GM21423 (cell line): ENCODE measurements at regions not wholly inside any gene's neighbourhood (a gene's known extent, or its start where the extent isn't known, plus 50 kb on each side); places are given as distances from the start of the nearest gene placed in this dataset.

Experiments used
- ATAC-seq: cut with Tn5 transposase; IDR thresholded peaks from one replicate; pipeline ENCODE4 v1.9.1; 2021; ENCODE audit warnings: mild to moderate bottlenecking, moderate library complexity; ENCODE audit not compliant: unreplicated experiment

DNA sequence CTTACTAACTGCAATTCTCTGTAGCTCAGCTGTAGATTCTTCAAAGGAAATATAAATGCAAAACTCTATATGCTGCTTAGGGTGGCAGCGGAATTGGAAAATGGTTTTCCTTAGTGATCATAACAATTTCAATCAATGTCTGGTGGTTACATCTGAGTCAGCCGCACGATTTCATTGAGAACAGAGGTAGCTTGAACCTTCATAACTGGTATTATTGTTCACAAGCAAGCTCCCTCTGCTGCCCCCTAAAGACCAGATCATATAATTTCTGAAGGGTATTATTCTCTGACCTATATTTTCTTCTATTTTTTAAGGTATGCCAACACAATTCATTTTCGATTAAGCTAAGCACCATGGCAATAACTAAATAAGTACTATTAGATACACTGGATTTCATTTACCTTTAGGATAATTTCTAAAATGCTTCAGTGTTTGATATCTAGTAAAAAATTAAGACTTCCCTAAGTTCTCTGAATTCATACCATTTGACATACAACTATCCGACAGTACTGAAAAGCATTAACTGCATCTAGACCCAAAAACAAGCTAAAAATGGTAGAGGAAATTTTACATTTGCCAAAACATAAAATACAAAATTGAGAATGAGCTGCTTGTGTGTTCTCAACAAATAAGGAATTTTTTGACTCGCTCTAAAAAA, 181.1 kb upstream of the SPEF2 start:
- ATAC-seq, result no peak

DNA sequence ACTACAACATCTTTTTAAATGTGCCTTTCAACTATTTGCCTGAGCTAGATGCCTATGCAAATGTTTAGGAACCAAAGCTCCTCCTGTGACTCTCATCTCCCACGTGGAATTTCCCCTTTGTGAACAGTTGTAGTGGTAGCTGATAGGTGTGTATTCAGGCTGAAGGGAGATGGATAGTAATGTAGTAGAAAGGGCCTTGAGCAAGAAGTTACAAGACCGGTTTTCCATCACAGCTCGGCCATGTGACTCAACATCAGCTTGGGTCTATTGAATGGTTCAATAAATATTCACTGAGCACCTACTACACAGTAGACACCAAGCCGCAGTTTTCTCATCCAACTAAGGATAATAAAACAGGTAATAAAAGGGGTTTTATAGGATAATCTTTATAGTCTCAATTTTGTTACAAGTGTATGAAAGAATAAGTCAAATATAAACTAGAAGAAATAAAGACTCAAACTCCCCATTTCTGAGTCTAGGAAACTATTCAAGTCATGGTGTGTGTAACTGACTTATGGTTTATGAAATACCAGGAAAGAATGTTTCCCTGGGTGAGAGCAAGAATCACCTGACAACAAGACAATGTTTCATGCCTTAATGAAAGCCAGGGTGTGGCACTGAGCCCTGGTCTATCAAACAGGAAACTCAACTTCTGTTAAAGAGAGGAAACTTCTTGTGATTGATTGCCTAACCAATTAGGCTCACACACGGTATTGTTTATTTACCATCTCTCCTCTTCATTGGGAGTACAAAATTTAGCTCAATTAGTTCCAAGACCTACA, 187.1 kb upstream of the SPEF2 start:
- no peak for ATAC-seq

DNA sequence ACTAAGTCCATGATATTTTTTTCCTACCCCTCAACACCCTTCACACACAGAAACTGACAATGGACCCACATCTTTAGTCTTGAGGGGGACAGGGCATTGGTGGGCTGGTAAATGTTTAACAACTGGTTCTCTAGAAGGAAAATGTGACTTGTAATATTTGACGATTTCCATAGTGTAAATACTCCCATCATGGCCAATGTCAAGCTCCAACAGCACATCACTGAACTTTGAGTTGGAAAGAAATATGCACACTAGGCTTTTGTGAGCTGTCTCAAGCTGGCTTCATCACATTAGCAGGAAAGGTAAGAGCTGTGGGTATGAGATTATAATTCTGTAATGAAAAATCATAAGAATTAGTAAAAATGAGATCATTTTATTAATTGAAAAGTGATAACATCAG, 189.9 kb upstream of the PRLR start:
- ATAC-seq, result no peak

DNA sequence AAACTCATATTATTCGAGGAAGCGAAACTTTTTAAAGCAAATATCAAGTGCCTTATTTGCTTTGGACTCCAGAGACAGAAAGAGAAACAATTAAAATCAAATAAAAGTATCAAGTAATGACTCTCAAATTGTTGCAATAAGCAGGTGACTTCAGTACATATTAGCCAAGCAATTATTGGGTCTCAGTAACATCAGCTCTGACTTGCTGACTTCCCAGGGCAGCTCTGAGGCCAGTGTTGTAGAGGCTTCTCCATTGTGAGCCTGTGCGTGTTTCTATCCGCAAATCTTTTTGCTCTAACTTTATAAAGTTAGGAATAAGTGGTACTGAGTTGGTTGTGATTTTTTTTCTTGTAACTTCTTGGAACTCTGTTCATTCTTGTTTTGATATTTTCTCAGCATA, 186.8 kb upstream of the PRLR start:
- no peak for ATAC-seq

DNA sequence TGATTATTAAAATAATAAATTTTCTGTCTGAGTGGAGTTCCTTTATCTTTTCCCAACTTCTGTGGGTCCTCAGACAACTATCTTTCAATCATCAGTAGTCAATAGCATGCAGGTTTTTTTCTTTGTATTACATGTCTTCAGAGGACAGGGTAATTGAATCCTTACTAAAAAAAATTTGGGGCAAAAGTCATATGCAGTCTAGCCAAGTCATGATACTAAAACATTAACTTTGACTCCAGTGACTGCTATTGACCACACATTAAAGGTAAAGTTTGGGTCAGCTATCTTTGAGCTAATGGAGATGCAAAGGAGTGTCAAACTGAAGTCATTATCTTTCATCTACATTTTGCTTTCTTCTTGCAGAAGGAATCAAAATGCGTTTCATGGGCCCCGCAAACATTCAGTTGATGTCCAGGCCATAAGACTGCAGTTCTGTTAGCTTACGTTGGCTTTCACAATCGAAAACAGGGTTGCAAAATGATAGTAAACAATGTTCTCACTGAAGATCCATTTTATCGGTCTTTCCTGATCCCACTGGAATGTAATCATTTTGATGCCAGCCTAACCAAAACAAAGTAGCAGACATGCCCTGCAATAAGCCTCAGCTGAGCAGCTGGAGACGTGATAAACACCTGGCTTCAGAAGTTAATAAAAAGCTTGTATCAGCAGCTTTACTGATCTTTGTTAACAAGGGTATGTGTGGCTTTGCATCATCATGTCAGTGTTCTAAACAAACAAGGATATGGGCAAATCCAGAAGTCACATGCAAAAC, 186.1 kb upstream of the PRLR start:
- no peak for ATAC-seq

DNA sequence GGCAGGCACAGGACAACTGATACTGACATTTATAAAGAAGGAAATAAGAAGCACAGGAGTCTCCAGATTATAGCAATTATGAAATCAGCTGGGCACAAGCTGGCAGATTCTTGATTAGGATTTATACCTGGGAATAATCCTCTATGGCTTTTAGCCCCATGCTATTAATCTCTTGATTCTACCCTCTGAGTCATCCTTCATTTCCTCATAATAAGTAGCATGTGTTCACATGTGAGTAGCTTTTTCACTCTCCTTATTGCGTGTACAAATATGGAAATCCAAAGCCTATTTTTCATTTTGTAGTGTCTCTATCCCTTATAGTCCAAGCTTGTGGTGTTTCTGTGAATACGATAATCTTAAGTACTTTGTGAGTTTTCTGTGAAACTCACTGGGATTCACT, 185.0 kb upstream of the PRLR start:
- ATAC-seq, result no peak

DNA sequence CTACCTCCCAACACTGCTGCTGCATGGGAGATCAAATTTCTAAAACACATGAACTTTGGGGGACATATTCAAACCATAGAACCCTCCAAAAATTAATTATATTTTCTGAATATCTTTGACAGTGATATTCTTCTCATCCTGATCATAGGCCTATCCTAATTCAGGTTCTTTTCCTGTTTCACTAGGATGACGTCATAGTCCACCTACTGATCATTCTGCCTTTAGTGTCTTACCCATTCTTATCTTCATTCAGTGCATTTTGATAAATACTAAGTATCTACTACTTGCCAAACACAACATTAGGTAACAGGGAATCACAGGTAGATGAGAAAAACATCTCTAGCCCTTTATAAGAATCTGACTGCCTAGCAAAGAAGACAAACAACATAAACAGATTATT, 179.1 kb upstream of the PRLR start:
- ATAC-seq, result no peak

DNA sequence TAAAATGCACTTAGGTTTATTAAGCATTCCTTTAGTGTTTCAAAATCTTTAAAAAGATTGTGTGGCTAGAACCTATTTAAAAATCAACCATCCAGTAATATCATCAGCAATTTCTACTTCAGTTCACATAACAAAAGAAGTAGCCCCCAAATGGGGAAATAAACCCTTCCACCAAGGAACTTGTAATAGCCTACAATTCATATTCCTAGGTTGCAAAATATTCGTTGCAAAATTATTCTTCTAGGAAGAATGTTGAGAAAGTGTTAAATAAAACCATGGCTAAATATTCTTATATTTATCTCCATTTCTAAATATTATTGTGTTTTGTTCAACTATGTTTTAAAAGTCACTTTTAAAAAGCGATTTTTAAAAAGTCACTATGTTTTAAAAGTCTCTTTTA, 177.9 kb upstream of the PRLR start:
- no peak for ATAC-seq

DNA sequence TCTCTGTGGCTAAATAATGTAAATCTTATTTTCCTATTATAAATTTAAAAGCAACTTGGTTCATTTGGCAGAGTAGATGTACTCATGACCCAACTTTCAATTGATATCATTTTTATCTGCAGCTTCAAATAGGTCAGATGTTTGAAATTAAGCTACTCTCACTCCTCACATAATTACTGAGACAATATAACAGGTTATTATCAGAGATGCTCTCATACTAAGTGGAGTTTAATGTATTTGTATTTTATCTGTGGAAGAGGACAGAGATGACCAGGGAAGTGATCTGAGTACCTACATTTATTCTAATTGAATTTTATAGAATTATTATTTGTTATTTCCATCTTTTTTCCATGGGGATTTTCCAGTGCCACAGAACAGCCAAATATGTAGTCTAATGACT, 177.4 kb upstream of the PRLR start:
- ATAC-seq, result no peak

DNA sequence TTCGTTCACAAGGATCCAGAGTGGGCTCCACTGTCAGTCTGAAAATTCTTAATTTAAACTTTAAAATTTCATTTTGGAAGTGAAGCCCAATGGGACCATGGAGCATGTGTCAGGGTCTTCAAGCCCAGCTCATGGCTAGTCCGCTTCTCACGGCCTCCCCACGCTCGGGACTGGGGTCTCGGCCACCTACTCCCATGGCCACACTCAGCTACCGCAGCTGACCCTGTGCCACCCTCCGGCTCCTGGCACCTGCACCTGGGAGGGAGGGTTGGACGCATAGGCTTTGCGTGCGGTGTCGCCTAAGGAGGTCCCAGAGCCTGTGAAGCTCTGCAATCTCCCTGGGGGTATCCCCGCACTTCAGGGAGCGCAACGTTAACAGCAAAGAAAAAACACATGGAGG, 175.7 kb upstream of the PRLR start:
- ATAC-seq, result no peak

DNA sequence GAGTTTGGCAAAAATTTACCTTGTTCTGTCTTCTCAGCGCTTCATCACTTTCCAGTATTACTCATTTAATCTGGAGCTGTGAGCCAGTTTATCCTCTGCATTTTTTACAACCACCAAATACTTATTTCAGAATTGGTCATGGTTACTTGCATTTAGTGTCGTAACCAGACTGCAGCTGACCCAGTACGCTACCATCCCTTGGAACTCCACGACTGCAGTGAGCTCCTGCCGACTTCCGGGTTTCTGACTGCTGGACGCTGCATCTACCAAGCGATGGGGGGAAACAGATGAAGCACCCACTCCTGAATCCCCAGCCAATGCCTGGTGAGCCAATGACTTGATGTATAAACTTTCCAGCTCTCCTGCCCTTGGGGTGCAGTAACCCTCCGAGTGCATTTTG, 174.4 kb upstream of the PRLR start:
- ATAC-seq, result no peak

DNA sequence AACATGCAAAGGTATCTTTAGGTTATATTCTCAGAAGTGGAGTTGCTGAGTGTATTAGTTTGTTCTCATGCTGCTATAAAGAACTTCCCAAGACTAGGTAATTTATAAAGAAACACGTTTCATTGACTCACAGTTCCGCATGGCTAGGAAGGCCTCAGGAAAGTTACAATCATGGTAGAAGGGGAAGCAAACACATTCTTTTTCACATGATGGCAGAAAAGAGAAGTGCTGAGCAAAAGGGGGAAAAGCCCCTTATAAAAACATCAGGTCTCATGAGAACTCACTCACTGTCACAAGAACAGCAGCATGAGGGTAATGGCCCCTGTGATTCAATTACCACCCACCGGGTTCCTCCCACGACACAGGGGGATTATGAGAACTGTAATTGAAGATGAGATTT, 163.6 kb upstream of the PRLR start:
- no peak for ATAC-seq

DNA sequence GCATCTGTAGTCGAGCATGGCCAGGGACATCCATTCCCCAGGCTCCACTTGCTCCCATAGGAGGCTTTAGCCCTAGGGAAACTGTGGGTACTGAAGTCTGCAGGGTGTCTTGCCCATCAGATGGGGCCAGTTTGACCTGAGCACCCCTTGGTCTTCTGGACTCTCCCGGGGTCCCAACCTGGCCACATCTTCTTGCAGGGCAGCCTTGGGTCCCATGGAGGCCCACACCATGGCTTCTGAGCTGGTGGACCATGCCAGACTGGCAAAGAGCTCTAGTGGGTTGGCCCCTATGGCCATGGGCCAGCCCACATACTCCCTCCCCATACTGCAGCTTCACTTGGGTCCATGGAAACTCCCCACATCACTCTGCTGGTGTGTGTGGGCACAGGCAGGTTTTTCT, 154.4 kb upstream of the PRLR start:
- no peak for ATAC-seq

DNA sequence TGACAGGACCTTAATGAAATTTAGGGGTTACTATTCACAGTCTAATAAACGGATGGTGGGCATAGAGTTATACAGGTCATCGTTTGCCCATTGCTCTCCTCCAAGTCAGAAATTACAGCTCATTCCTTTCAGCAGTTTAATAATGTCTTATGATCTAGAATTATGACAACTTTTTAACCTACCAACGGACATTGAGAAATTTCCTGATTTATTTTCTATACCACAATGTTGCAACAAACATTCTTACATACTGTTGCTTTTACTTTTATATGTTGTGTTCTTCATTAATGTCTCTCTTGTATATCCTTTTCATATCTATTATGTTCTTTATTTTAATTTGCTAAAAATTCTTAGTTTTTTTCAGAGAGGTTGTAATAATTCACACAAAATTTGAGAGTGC, 152.8 kb upstream of the PRLR start:
- no peak for ATAC-seq

DNA sequence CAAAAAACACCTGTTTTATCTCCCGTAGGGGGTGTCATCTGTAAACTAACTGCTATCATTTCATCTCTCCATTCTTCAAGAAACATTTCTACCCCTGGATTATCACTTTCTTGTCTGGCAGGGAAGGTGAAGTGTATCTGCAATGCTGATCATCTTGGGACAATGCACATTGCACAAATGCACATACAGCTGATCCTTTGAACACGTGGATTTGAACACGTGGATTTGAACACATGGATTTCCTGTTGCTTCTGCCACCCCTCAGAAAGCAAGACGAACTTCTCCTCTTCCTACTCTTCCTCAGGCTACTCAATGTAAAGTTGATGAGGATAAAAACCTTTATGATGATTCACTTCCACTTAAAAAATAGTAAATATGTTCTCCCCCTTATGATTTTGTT, 147.4 kb upstream of the PRLR start:
- no peak for ATAC-seq

DNA sequence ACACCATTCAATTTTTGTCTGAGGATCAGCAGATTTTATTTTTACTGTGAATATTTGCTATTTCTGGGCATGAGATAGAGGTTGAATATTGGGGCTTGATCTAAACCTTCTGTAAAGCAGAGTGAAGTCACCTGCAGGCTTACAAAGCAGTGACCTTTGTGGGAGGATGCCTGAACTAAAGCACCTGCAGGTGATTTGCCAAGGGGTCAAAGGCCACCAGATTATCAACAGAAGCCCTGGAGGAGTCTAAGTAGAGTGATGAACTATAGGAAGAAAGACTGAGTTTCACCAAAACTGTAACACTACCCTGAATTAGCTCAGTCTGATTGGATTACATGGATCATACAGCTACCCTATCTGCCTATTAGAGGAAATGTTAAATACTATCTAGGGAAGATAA, 144.3 kb upstream of the PRLR start:
- no peak for ATAC-seq

DNA sequence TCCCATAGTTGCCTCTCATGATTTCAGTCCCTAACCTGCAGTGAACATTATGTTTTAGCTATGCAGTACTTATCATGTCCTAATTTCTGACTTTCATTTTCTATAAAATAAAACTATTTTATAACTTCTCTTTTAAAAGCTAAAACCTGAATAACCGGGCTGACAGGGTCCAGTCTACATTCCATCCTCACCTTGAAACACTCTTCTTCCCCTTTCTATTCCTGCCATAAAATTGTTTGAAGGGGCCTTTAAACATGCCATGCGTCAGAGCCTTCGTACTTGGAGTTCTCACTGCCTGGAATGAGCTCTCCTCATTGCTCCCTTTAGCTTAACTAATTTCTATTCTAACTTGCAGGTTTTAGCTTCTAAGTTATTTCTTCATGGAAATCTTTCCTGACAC, 143.0 kb upstream of the PRLR start:
- ATAC-seq, result no peak

DNA sequence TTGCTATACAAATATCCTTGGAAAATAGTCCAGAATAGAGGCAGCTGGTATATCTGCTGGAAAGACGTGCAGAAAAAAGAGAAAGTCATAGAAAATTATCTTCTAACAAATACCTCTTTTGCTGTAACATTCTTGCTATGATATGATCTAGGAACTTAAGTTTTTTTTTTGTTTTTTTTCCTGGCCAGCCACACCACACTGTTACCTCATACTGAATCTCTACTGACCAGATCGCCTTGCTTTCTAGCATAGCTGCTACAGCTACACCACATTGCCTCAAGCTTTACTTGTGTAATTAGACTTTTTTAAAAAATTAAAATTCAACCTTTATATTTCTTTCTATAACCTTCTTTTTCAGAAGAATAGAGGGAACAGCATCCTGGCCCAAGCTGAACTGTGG, 142.2 kb upstream of the PRLR start:
- no peak for ATAC-seq

DNA sequence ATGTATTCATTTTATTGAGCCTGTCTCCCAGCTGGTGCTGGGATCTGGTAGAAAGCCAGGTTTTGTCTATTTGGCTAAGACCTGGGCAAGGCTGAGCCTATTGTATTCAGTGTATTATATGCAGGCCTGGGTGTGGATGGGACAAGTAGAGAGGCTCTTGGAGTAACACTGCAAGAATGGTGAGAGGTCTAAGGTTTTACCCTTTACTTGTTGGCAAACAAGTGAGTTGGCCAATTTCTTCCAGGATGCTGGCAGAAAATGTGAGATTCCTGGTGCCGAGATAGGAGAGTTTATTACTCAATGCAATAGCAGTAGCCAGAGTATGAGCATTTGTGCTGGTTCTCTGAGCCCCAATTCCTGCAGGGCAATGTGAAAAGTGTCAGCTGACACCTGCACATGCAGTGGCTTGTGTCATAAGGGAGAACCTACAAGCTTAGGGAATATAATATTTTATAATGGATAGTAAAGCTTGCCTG, 141.7 kb upstream of the PRLR start:
- ATAC-seq, result no peak

DNA sequence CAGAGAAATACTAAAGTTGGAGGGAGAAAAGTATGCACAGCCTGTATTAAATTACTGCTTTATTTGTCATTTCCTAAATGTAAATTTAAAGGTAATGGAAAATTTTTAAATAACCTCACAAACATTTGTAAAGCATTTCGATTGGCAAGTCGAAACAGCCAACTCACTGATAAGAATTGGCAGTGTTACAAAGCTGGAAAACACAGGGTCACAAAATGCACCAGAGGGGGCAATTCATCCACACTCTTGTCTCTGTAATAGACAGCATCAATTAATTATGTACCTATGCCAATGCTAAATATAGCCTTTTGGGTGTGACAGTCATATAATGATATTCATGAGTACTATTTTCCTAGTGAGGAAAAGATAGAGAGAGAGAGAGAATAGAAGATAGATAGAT, 140.6 kb upstream of the PRLR start:
- ATAC-seq, result no peak

DNA sequence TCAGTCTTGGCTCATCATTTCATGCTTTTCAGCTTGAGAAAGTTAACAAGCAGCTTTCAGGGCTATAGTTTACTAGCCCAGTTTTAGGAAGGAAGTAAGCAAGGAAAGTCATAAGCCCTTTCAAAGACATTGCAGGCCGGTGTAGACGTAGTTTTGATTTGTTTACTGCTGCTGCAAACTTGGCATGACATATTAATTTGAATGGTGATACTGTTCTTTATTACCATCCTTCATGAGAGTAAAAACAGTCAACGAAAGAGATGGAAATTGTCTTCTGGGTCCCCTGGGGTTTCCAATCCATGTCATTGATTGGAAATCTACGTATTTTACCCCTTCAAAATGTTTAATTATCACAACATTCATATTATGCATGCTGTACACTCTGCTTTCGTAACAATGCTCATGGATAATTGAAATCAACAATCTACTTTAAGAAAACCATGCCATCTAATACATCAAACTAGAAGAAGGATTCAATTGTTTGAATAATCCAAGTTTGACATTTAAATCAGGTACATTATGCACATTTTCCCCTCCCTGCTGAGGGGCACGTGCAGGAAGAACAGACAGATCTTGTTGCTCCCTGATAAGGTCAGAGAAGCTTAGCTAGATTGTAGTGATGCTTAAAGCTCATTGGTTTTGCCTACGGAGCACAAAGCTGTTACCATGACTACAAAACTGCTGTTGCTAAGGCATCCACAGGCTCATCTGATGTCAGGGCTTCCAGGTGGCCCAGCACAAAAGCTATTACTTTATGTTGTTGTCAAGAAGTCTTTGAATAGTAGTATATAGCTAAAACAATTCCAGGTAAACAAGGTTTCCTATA, 139.9 kb upstream of the PRLR start:
- ATAC-seq, result no peak
